PFSK-1 (cell line): ENCODE measurements at regions not wholly inside any gene's neighbourhood (a gene's known extent, or its start where the extent isn't known, plus 50 kb on each side); places are given as distances from the start of the nearest gene placed in this dataset.

Experiments used
- POLR2AphosphoS5 ChIP-seq: IDR thresholded peaks from 2 replicates; pipeline ENCODE4 v1.6.1; 2012; ENCODE audit warnings: low read depth, mild to moderate bottlenecking, control low read depth, low read length, moderate library complexity
- TAF1 ChIP-seq: IDR thresholded peaks from 2 replicates; pipeline ENCODE4 v1.6.1; 2012; ENCODE audit warnings: low read length, control low read depth, borderline replicate concordance; ENCODE audit not compliant: insufficient read depth
- TF ChIP-seq, protein P1 (sequence below), 2 experiments: IDR thresholded peaks; 2 replicates each; pipeline versions ENCODE4 v1.6.1 to v1.8.0; 2011 to 2012; ENCODE audit warnings: low read depth in 2 of 2, low read length in 2 of 2, control low read depth in 1 of 2, inconsistent platforms in 1 of 2, mild to moderate bottlenecking in 1 of 2, moderate library complexity in 1 of 2; ENCODE audit not compliant: insufficient read depth in 1 of 2

DNA sequence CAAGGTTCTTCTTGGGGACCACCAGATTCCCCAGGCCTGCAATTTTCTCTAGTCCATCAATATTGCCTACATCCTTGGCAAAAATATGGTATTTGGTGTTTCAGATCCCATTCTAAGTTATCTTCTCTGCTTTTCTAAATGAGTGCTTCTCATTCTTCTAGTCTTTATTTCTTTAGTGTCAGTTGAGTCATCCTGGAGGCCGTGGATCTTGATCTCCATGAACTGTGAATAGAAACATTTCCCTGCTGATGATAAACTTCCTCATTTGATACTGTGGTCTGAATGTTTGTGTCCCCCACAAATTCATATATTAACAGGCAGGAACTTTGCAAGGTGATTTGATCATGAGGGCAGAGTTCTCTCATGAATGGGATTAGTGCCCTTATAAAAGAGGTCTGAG is 779.3 kb downstream of the INHBA start:
- no peak for TF ChIP-seq POLR2AphosphoS5
- TF ChIP-seq TAF1 = no peak
- TF ChIP-seq, protein P1, sequence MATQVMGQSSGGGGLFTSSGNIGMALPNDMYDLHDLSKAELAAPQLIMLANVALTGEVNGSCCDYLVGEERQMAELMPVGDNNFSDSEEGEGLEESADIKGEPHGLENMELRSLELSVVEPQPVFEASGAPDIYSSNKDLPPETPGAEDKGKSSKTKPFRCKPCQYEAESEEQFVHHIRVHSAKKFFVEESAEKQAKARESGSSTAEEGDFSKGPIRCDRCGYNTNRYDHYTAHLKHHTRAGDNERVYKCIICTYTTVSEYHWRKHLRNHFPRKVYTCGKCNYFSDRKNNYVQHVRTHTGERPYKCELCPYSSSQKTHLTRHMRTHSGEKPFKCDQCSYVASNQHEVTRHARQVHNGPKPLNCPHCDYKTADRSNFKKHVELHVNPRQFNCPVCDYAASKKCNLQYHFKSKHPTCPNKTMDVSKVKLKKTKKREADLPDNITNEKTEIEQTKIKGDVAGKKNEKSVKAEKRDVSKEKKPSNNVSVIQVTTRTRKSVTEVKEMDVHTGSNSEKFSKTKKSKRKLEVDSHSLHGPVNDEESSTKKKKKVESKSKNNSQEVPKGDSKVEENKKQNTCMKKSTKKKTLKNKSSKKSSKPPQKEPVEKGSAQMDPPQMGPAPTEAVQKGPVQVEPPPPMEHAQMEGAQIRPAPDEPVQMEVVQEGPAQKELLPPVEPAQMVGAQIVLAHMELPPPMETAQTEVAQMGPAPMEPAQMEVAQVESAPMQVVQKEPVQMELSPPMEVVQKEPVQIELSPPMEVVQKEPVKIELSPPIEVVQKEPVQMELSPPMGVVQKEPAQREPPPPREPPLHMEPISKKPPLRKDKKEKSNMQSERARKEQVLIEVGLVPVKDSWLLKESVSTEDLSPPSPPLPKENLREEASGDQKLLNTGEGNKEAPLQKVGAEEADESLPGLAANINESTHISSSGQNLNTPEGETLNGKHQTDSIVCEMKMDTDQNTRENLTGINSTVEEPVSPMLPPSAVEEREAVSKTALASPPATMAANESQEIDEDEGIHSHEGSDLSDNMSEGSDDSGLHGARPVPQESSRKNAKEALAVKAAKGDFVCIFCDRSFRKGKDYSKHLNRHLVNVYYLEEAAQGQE (IDR thresholded peaks at IDR 0.05; ENCODE audit: insufficient read depth in 1 of 2, low read depth in 2 of 2, low read length in 2 of 2) = no peak
